Neural crest cell (in vitro differentiated cells): ENCODE measurements at regions not wholly inside any gene's neighbourhood (a gene's known extent, or its start where the extent isn't known, plus 50 kb on each side); places are given as distances from the start of the nearest gene placed in this dataset.
"Not testable (repeated sequence)": the region's sequence is repeated elsewhere in the genome, so short reads cannot be mapped to it uniquely, and the experiment has no call there.

Experiments
- DNase-seq: peaks from one replicate; pipeline ENCODE4 v3.0.0; 2021; ENCODE audit warnings: low read depth, mixed read lengths, low spot score
- H3K27ac Mint-ChIP-seq: one replicate; pipeline ENCODE4 v1.8.0; 2021; ENCODE audit warnings: mild to moderate bottlenecking, mixed read lengths; ENCODE audit not compliant: unreplicated experiment
- H3K27me3 Mint-ChIP-seq: 2 replicates; pipeline ENCODE4 v1.8.0; 2021; ENCODE audit warnings: low read depth, mild to moderate bottlenecking, mixed read lengths
- H3K36me3 Mint-ChIP-seq: 2 replicates; pipeline ENCODE4 v1.8.0; 2021; ENCODE audit warnings: low read depth, mild to moderate bottlenecking, mixed read lengths
- H3K4me1 Mint-ChIP-seq: 2 replicates; pipeline ENCODE4 v1.8.0; 2021; ENCODE audit warnings: mixed read lengths
- H3K4me3 Mint-ChIP-seq: one replicate; pipeline ENCODE4 v1.8.0; 2021; ENCODE audit warnings: mild to moderate bottlenecking, mixed read lengths
- H3K9me3 Mint-ChIP-seq: 2 replicates; pipeline ENCODE4 v1.8.0; 2021; ENCODE audit warnings: mixed read lengths
- CTCF ChIP-seq: fragments of 200-600 bp; sonication (generic); conservative IDR thresholded peaks from 2 replicates; pipeline ENCODE4 v1.5.0; 2021; ENCODE audit warnings: antibody characterized with exemption, mild to moderate bottlenecking

GRCh38 chr1:187689129-187689528, 860.4 kb downstream of the PLA2G4A start:
- no peaks in the 10 kb centered on the region for H3K4me1 Mint-ChIP-seq
- no peak for TF ChIP-seq CTCF
- H3K9me3 Mint-ChIP-seq, result peaks cover 7% of the 10 kb centered on the region
- H3K27me3 Mint-ChIP-seq, result no peaks in the 10 kb centered on the region
- H3K36me3 Mint-ChIP-seq, result no peaks in the 10 kb centered on the region
- H3K27ac Mint-ChIP-seq, result no peak overlapping the region
- DNase-seq, result no peak
- H3K4me3 Mint-ChIP-seq, result no peak overlapping the region

GRCh38 chr1:187691439-187691838, 862.7 kb downstream of the PLA2G4A start:
- Mint-ChIP-seq H3K27ac (no peak overlapping the region), H3K4me3 (no peak overlapping the region), H3K36me3 (no peaks in the 10 kb centered on the region), H3K27me3 (no peaks in the 10 kb centered on the region), H3K9me3 (peaks cover 7% of the 10 kb centered on the region), H3K4me1 (no peaks in the 10 kb centered on the region)
- no peak for TF ChIP-seq CTCF
- DNase-seq, result no peak

- no peaks in the 10 kb centered on the region for H3K4me1 Mint-ChIP-seq
- no peak for DNase-seq
- no peaks in the 10 kb centered on the region for H3K27me3 Mint-ChIP-seq
- H3K4me3 Mint-ChIP-seq, result no peak overlapping the region
- TF ChIP-seq CTCF, result no peak
- H3K36me3 Mint-ChIP-seq, result no peaks in the 10 kb centered on the region
- peaks cover 7% of the 10 kb centered on the region for H3K9me3 Mint-ChIP-seq
- H3K27ac Mint-ChIP-seq, result no peak overlapping the region
Observed at GRCh38 chr1:187692799-187693198, 864.0 kb downstream of the PLA2G4A start.

- TF ChIP-seq CTCF, result no peak
- peak overlapping the region; percentile 54 for H3K27ac Mint-ChIP-seq
- no peaks in the 10 kb centered on the region for H3K9me3 Mint-ChIP-seq
- no peaks in the 10 kb centered on the region for H3K27me3 Mint-ChIP-seq
- no peak for DNase-seq
- H3K4me1 Mint-ChIP-seq, result no peaks in the 10 kb centered on the region
- H3K4me3 Mint-ChIP-seq, result no peak overlapping the region
- H3K36me3 Mint-ChIP-seq, result no peaks in the 10 kb centered on the region
Observed at GRCh38 chr1:187696073-187696472, 867.3 kb downstream of the PLA2G4A start.

- not testable (repeated sequence) for H3K4me1 Mint-ChIP-seq, H3K36me3 Mint-ChIP-seq, H3K9me3 Mint-ChIP-seq, DNase-seq, H3K27ac Mint-ChIP-seq, H3K27me3 Mint-ChIP-seq, H3K4me3 Mint-ChIP-seq
Observed at GRCh38 chr1:187703138-187704130, 874.7 kb downstream of the PLA2G4A start.

GRCh38 chr1:187714470-187714869, 885.7 kb downstream of the PLA2G4A start:
- Mint-ChIP-seq H3K4me1 (no peaks in the 10 kb centered on the region), H3K9me3 (no peaks in the 10 kb centered on the region), H3K36me3 (no peaks in the 10 kb centered on the region), H3K4me3 (no peak overlapping the region), H3K27ac (no peak overlapping the region), H3K27me3 (no peaks in the 10 kb centered on the region)
- no peak for DNase-seq
- no peak for TF ChIP-seq CTCF
